GM19452 (cell line): ENCODE measurements at regions not wholly inside any gene's neighbourhood (a gene's known extent, or its start where the extent isn't known, plus 50 kb on each side); places are given as distances from the start of the nearest gene placed in this dataset.
"Not testable (repeated sequence)": the region's sequence is repeated elsewhere in the genome, so short reads cannot be mapped to it uniquely, and the experiment has no call there.

Source experiments
- ATAC-seq: cut with Tn5 transposase; IDR thresholded peaks from one replicate; pipeline ENCODE4 v1.9.1; 2021; ENCODE audit not compliant: unreplicated experiment

DNA sequence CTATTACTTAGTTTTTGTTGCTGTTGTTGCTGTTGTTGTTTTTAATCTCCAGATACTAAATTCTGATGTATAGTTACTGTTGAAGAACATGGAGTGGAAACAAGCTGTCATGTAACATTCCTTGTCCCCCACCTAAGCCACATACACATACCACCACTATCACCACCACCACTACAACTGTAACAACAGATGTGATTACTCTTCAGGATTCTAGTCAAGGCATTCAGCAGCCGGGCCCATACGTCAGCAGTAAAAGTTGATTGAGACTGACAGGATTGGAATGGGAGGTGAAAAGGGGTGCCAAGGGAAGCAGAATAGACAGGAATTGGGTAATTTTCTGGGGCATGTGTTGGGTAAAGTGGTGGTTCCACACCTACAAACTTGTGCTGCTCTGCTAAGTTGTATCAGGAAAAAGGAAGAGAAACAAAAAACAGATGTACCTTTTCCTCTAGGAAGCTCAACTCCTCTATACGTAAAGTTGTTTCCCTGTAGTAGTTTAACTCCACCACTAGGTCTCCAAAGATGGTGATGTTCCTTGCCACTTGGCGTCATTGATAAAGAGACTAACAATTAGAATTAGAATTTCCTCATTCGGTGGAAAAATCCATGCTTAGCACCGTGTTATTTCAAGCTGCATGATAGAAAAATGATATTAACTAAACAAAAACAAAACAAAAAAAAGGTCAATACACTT is 138.6 kb downstream of the ARRDC3 start:
- no peak for ATAC-seq

DNA sequence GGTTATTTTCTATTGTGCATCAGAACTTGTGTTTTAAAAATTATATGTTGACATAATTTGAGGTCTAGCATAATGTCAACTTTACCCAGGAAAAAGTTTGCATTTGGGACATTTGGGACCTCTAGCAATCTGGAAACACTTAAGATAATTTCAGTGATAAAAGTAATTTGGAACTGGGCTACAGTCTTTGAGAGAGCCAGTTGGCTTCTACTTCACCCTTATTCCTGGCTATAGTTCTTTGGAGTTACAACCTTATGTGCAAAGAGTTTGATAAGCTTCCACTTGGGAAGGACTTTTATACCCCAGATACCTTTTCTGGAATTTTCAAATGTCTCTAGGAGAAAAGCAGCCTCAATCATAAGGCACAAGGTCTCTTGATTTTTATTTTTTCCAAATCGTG is 139.3 kb downstream of the ARRDC3 start:
- no peak for ATAC-seq

DNA sequence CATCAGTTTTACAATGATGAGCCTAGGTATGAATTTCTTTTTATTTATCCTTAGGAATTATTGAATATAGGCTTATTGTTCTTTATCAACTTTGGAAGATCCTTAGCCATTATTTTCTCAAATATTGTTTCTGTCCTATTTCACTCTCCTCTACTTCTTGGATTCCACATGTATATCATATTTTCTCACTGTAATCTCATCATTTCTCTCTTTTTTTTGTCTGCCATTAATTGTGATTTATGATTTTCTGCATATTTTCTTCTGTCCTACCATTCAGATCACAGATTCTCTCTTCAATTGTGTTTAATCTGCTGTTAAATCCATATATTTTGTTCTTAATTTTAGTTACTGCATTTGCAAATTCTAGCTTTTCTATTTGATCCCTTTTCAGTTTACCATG is 139.8 kb downstream of the ARRDC3 start:
- no peak for ATAC-seq

DNA sequence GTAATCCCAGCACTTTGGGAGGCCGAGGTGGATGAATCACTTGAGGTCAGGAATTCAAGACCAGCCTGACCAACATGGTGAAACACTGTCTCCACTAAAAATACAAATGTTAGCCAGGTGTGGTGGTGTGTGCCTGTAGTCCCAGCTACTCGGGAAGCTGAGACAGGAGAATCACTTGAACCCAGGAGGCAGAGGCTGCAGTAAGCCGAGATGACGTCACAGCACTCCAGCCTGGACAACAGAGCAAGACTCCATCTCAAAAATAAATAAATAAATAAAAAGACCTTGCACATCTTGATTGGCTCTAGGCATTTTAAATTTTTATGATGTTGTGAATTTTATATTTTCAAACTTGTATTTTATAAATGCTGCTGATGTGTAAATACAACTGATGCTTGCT is 141.7 kb downstream of the ARRDC3 start:
- ATAC-seq = not testable (repeated sequence)

DNA sequence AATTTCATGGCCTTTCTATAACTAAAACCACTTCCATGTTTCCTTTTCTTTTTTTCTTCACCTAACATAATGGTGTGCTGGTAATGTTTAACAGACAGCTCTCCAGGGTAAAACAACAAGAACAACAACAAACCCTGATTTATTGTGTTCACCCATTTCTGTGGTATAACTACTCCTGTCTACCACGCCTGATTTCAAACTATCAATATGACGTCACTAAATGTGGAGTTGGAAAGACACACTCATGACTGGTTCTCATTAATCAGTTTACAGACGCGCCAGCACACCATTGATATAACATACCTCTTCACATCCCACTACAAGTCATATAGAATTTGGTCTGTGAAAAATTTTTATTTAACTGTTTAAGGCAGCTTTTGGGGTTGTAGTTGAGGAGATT is 142.9 kb downstream of the ARRDC3 start:
- ATAC-seq = no peak

DNA sequence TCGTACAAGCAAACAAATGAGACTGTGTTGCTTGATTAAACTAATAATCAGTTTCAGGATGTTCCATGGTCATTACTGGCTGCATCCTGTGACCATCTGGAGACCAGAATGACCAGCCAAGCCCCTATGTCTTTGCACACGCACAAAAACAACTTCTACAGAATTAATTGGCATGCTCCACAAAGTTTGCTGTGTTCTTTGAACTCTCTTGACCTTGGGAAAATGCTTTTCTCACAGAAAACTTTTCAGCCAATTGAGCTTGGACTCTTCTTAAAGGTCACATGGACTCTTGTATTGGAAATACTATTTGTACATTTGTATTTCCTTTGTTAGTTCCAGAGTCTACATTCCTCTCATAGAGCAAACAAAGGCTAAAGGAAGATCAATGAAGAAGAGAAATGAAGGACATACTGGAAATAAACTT is 147.8 kb downstream of the ARRDC3 start:
- no peak for ATAC-seq

DNA sequence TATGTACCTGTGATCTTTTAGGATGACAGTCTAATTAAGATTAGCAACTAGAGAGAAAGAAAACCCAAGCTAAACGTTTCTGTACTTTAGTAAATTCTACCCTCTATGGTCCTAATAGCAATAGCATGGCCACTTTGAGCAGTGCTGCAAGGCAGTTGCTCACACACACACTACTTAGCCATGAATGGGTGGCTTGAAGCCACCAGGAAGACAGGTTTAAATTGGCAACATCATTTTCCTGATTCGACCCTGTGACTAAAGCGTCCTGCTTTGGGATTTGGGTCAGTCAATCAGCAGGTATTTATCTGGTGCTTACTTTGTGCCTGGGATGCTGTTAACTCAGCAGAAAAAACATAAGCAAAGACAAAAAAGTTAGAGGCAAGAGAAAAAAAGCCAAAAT is 150.6 kb downstream of the ARRDC3 start:
- ATAC-seq = no peak

DNA sequence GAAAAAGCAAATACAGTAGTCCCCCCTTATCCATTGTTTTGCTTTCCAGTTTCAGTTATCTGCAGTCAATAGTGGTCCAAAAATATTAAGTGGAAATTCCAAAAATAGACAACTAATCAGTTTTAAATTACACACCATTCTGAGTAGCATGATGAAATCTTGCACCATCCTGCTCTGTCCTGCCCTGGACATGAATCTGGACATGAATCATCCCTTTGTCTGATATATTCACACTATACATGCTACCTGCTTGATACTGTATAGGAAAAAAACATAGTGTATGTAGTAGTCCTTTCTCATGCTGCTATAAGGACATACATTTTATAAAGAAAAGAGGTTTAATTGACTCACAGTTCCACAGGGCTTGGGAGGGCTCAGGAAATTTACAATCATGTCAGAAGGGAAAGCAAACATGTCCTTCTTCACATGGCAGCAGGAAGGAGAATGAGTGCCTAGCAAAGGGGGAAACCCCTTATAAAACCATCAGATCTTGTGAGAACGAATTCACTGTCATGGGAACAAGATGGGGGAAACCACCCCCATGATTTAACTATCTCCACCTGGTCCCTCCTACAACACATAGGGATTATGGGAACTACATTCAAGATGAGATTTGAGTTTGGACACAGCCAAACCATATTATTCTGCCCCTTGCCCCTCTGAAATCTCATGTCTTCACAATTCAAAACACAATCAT is 153.9 kb downstream of the ARRDC3 start:
- no peak for ATAC-seq

DNA sequence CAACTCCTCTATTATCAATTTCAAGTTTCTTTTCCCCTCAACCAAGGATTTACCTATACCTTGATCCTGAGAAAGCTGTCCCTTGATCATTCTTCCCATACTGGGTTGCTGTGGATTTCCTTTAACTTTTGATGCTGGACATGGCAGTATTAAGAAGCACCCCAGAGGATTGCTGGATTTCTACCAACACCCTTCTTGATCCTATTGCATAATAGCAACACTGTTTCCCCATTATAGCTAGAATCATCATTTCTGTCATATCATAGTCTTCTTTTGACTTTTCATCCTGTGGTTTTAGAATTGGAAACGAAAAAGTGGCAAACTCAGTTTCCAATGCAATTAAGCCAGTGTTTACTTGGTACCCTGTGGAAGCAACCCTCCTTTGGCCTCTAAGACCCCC is 154.9 kb downstream of the ARRDC3 start:
- ATAC-seq = no peak

DNA sequence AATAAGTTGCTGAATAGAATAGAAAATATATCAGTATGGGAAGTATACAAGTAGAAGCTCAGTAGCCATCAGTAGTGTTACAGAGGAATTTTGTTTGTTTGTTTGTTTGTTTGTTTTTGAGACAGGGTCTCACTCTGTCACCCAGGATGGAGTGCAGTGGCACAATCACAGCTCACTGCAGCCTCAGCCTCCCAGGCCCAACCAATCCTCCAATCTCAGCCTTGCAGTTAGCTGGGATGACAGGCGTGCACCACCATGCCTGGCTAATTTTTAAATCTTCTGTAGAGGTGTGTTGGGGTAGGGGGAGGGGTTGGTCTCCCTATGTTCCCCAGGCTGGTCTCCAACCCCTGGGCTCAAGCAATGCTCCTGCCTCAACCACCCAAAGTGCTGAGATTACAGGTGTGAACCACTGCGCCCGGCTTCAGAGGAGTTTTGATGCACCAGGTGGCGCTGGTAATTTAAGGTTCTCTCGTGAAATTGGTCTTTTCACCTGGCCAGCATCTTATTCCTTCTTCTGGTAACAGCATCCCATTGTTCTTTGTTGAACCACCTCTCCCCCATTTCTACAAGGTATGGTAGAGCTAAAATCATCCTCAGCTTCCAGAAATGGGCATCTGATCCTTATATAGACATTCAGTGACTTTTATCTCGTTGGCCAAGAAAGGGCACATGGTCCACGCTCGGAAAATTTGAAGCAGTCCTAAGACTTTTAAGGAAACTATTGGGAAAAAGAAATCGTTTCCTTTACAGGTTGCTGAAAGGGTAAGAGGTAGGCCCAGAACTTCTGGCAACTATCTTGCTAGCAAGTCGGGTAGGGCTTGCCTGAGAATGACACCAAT is 157.1 kb downstream of the ARRDC3 start:
- peak; percentile 83 for ATAC-seq

DNA sequence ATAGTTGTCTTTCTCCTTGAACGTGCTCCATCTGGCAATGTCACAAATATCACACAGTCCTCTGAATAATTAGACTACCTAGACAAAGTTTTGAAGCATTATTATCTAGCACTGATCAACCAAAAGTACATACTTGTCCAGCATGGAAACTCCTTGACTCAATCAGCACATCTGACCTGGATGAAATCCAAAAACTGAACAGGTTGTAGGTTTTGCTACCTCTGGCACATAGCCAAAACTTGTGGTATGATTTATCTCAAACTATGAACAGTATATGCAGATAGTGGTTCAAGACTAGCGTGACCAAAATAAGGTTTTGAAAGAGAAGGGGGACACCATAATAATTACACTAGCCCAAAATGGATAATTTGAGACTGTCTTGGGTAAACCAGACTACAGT is 158.1 kb downstream of the ARRDC3 start:
- ATAC-seq = no peak

DNA sequence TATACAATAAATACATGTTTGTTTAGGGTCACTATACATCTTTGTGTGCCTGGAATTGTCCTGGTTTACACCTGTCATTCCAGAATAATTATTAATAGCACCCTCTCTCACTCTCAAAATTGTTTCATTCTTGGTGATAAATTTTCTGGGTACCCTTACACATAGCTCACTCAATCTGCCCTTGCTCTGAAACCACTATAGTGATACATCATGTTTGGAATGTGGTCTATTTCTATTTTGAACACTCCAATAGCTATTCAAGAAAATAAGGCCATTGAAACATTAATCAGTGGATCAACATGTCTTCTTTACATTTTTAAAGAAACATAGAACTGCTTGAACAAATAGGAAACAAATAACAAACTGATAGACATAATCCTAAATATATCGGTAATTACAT is 158.7 kb downstream of the ARRDC3 start:
- no peak for ATAC-seq

DNA sequence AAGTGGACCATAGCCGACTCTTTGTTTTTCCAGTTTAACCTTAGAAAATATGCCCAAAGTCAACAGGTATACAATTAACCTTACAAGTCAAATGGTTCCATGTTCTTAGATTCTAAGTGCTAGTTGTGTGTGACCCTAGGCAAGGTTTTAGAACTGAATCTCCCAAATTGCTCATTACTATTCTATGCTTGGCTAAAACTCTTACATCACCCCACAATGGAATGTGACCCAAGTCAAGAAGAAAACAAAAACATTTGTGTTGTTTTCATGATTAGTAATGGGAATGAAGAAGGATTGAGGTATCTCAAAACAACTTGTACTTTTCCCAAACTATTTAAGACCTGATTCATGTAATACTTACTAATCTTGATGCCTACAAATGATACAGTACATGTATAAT is 159.2 kb downstream of the ARRDC3 start:
- no peak for ATAC-seq

DNA sequence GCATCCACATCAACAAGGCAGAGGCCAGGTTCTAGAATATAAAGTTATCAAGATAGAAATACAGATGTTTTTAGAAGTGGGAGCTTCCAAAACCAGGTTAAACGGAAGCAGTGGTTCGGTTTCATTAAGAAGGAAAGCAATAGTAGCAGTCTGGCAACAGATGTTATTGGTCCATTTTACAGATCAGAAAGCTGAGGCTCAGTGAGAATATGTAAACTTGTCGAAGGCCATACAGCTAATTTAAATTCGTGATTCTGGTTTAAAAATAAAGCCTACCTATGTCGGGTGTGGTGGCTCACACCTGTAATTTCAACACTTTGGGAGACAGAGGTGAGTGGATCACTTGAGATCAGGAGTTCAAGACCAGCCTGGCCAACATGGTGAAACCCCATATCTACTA is 160.6 kb downstream of the ARRDC3 start:
- ATAC-seq = no peak

DNA sequence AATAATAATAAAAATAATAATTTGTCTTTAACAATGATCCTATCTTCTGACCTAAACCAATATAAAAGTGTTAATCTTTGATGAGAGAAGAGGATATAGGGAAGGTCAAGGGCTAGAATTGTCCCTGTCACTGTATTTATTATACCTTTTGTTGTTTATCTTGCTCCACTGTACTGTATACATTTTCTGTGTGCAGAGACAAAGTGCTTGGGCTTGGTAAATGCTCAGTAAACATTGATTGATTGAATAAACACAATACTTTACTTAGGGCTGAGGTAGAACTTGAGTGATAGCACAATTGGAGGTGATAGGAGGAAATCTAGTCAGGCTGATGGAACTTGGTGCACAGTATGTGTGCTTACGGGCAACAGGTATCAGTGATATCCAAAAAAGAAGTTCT is 161.2 kb downstream of the ARRDC3 start:
- no peak for ATAC-seq

DNA sequence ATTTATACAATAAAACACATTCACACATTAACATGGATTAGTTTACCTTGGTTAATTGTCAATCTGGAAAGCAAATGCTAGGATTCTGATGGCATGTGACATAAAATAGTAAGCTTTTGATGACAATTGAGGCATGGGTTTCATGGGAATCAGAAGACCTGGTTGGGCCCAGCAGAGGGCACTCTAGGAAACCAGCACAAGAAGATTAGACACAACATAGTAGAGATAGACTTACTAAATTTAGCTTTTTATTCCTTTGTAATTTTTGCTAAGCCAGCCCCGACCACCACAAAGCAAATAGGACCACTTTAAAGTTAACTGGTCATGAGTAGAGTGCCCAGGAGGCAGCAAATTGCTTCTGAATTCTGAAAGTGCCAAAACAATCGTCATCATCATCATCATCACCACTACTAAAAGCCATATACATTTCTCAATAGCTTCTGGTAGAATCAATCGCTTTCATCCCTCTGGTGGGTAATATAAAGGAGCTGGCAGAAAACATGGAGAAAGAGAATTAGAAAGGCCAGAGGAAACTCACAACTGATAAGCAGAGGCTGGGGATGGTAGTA is 163.2 kb downstream of the ARRDC3 start:
- no peak for ATAC-seq

DNA sequence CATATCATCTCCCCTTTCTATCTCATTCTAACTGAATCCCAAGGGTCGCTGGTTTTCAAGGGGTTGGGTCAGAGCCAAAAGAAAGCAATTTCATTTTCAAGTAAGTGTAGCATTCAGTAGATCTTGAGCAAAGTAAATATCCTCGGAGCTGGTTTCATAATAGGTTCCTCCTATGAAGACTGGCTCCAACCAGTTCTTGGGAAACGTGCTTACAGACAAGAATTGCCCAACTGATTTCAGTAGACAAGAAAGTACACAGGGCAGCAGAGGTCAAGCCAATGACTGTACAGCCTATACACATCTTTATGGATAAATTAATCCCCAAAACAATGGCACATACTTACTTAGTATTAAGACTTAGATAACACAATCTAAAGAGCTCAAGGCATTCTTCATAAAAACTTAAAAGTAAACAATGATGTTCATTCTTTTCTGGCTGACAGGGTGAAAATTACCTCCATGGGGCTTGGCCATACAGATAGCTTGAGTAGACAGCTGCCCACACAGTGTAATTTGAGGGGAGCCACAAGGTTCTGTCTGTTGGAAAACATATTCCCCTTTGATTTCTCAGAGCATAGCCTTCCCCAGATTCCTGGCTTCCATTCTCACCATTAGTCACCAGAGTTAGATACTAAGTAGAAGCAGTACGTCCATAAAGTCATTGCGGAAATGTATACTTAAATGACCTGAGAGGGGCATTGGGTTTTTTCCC is 163.9 kb downstream of the ARRDC3 start:
- no peak for ATAC-seq

DNA sequence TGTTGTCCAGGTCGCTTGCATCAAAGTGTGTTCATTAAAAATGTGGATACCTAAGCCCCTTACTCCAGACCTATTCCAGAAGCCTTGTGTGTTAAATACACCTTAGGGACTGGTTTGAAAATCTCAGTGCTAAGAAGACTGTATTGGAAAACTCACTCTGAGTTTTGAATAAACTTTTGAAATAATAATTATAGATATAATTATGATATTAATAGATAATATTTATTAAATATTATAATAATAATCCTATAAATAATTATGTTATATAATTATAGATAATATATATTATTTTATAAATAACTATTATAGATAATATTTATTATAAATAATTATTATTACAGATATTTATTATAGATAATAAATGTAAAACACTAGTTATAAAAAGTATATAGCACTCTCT is 165.3 kb downstream of the ARRDC3 start:
- ATAC-seq = no peak

DNA sequence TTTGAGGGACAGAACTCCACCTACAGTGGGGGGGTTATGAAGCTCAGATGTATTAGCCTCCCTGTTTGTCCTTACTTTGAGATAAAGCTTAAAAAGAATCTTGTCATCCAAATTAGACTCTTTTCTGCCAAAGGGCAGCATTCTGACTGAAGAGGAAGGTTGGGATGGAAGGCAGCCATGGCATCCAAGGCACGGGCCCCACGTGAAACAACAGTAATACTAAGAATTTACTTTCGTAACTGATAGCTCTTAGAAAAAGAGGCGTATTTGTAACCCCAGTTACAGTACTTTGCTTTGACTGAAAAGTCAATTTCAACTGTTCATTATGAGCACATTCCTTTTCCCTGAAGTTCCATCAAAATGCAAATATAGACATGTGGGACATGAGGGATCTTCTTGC is 168.5 kb downstream of the ARRDC3 start:
- ATAC-seq = no peak
